WERI-Rb-1 (cell line): ENCODE measurements at regions not wholly inside any gene's neighbourhood (a gene's known extent, or its start where the extent isn't known, plus 50 kb on each side); places are given as distances from the start of the nearest gene placed in this dataset.

Experiments used
- DNase-seq: peaks from one replicate; pipeline ENCODE4 v3.0.0-alpha.2; 2020
- H3K27ac ChIP-seq: fragments of 250-450 bp; sonication (Bioruptor Pico); 2 replicates; pipeline ENCODE4 v1.5.1; 2020; ENCODE audit warnings: mild to moderate bottlenecking, moderate library complexity
- H3K27me3 ChIP-seq: fragments of 250-450 bp; sonication (Bioruptor Pico); 2 replicates; pipeline ENCODE4 v1.5.1; 2021; ENCODE audit warnings: mild to moderate bottlenecking, low read depth, moderate library complexity; ENCODE audit not compliant: insufficient read depth, severe bottlenecking
- H3K36me3 ChIP-seq: fragments of 250-450 bp; sonication (Bioruptor Pico); 2 replicates; pipeline ENCODE4 v1.5.1; 2020; ENCODE audit warnings: mild to moderate bottlenecking, moderate library complexity
- H3K4me3 ChIP-seq: 2 replicates; pipeline ENCODE4 v1.5.1; 2011; ENCODE audit warnings: low read depth, mild to moderate bottlenecking, control low read depth, low read length
- H3K9me3 ChIP-seq: fragments of 250-450 bp; sonication (Bioruptor Pico); 2 replicates; pipeline ENCODE4 v1.5.1; 2021; ENCODE audit warnings: mild to moderate bottlenecking, moderate library complexity; ENCODE audit not compliant: severe bottlenecking
- CTCF ChIP-seq: IDR thresholded peaks from 2 replicates; pipeline ENCODE4 v1.5.1; 2011; ENCODE audit warnings: low read depth, mild to moderate bottlenecking, control low read depth, inconsistent platforms, low read length

- Histone ChIP-seq H3K36me3 (no peaks in the 10 kb centered on the region), H3K27ac (no peak overlapping the region), H3K4me3 (no peak overlapping the region), H3K27me3 (peaks cover 16% of the 10 kb centered on the region), H3K9me3 (no peaks in the 10 kb centered on the region)
- no peak for DNase-seq
- TF ChIP-seq CTCF = no peak
Measured at GRCh38 chr2:126832014-126832413, 66.7 kb upstream of the TEX51 start.

GRCh38 chr2:126832757-126833156 lies 65.9 kb upstream of the TEX51 start:
- TF ChIP-seq CTCF = no peak
- Histone ChIP-seq H3K9me3 (no peaks in the 10 kb centered on the region), H3K36me3 (no peaks in the 10 kb centered on the region), H3K27me3 (peaks cover 13% of the 10 kb centered on the region), H3K27ac (no peak overlapping the region), H3K4me3 (no peak overlapping the region)
- DNase-seq = no peak

- Histone ChIP-seq H3K9me3 (no peaks in the 10 kb centered on the region), H3K27me3 (peaks cover 15% of the 10 kb centered on the region), H3K4me3 (no peak overlapping the region), H3K27ac (no peak overlapping the region), H3K36me3 (no peaks in the 10 kb centered on the region)
- TF ChIP-seq CTCF = no peak
- no peak for DNase-seq
Measured at GRCh38 chr2:126834006-126834659, 64.6 kb upstream of the TEX51 start.

- H3K4me3 ChIP-seq = no peak overlapping the region
- H3K36me3 ChIP-seq = no peaks in the 10 kb centered on the region
- DNase-seq = no peak
- peaks cover 12% of the 10 kb centered on the region for H3K27me3 ChIP-seq
- H3K9me3 ChIP-seq = no peaks in the 10 kb centered on the region
- H3K27ac ChIP-seq = no peak overlapping the region
- TF ChIP-seq CTCF = no peak
Measured at GRCh38 chr2:126835261-126835660, 63.4 kb upstream of the TEX51 start.

GRCh38 chr2:126835831-126836230 lies 62.9 kb upstream of the TEX51 start:
- TF ChIP-seq CTCF = no peak
- Histone ChIP-seq H3K27me3 (peaks cover 12% of the 10 kb centered on the region), H3K9me3 (no peaks in the 10 kb centered on the region), H3K4me3 (no peak overlapping the region), H3K27ac (no peak overlapping the region), H3K36me3 (no peaks in the 10 kb centered on the region)
- no peak for DNase-seq
